ENCODE measurements at regions not wholly inside any gene's neighbourhood (a gene's known extent, or its start where the extent isn't known, plus 50 kb on each side); places are given as distances from the start of the nearest gene placed in this dataset.

DNA sequence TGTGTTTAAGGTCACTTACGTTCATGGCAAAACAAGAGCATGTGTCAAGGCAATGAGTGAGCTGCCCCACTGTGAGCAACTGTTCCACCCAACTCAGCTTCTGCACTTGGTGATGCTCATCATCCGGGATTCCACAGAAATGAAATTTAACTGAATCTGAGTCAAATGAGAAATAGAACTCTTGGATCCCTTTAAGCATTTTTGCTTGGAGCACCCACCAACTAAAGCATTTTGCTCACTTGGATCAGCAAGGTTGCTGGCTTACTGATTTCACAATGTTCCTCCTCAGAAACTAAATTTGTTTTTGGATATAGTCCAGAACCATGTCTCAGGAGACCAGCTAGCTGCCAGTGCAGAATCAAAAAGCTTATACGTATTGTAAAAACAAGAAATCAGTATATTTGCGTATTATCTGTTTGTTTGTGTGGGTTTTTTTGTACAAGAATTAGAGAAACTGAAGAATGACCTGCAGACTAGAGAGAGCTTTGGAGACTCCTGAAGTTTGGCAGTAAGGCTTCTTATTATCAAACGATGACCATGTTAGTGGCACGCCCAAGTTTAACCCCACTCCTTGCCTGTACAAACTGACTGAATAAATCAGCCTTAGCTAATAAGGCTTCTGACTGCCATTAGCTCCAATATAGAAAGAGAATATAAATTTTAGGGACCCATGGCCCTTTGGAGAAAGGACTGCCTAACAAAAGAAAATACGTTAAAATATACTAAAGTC is 153.8 kb upstream of the FST start:
- TF ChIP-seq, protein P1, sequence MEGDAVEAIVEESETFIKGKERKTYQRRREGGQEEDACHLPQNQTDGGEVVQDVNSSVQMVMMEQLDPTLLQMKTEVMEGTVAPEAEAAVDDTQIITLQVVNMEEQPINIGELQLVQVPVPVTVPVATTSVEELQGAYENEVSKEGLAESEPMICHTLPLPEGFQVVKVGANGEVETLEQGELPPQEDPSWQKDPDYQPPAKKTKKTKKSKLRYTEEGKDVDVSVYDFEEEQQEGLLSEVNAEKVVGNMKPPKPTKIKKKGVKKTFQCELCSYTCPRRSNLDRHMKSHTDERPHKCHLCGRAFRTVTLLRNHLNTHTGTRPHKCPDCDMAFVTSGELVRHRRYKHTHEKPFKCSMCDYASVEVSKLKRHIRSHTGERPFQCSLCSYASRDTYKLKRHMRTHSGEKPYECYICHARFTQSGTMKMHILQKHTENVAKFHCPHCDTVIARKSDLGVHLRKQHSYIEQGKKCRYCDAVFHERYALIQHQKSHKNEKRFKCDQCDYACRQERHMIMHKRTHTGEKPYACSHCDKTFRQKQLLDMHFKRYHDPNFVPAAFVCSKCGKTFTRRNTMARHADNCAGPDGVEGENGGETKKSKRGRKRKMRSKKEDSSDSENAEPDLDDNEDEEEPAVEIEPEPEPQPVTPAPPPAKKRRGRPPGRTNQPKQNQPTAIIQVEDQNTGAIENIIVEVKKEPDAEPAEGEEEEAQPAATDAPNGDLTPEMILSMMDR (conservative IDR thresholded peaks at IDR 0.05): no peak
- TF ChIP-seq ZFX (IDR thresholded peaks at IDR 0.05): no peak

Data from C4-2B (cell line).